Mesodermal cell (in vitro differentiated cells): ENCODE measurements at regions not wholly inside any gene's neighbourhood (a gene's known extent, or its start where the extent isn't known, plus 50 kb on each side); places are given as distances from the start of the nearest gene placed in this dataset.
"Not testable (repeated sequence)": the region's sequence is repeated elsewhere in the genome, so short reads cannot be mapped to it uniquely, and the experiment has no call there.

ENCODE experiments used
- H3K27ac ChIP-seq: 2 replicates; pipeline ENCODE4 v1.7.0; 2013; ENCODE audit warnings: mild to moderate bottlenecking, low read depth, low read length, moderate library complexity; ENCODE audit not compliant: severe bottlenecking
- H3K36me3 ChIP-seq: 2 replicates; pipeline ENCODE4 v1.7.1; 2013; ENCODE audit warnings: mild to moderate bottlenecking, low read length, moderate library complexity; ENCODE audit not compliant: control insufficient read depth, insufficient read depth
- H3K4me1 ChIP-seq: one replicate; pipeline ENCODE4 v1.7.1; 2013; ENCODE audit warnings: mild to moderate bottlenecking, low read length; ENCODE audit not compliant: insufficient read depth, control insufficient read depth, poor library complexity, severe bottlenecking
- H3K4me3 ChIP-seq: 2 replicates; pipeline ENCODE4 v1.7.0; 2013; ENCODE audit warnings: low read length, control low read depth, mild to moderate bottlenecking; ENCODE audit not compliant: insufficient read depth, poor library complexity, severe bottlenecking; ENCODE audit errors: extremely low read depth
- H3K9me3 ChIP-seq: 2 replicates; pipeline ENCODE4 v1.7.1; 2013; ENCODE audit warnings: mild to moderate bottlenecking, low read length, moderate library complexity; ENCODE audit not compliant: control insufficient read depth
- WGBS, 2 experiments: methylation state at CpG; one replicate each; pipeline ENCODE4 v1.1.5; 2013; ENCODE audit warnings: missing lambda C conversion rate in 2 of 2; ENCODE audit not compliant: insufficient coverage in 2 of 2; 5-methylcytosine and 5-hydroxymethylcytosine counted together

DNA sequence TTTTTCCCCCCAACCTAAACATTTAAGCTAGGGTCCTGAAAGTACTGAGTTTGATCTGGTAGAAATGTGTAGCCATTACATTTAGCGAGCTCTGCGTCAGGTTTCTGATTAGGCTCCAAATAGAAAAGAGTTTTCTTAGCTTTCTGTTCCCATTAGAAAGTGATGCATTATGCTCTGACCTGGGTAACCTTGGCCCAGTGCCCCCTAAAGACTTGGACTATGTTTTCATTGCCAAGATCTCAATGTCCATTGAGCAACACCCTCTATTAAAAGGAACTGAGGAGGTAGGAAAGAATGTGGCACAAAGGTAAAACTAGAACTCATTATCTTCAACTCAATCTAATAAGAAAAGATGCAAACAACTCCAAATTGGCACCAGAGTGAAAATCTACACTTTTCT is 358.9 kb upstream of the PCSK5 start:
- H3K36me3 ChIP-seq = no peaks in the 10 kb centered on the region
- no peak overlapping the region for H3K4me3 ChIP-seq
- H3K9me3 ChIP-seq = no peaks in the 10 kb centered on the region
- H3K27ac ChIP-seq = no peak overlapping the region
- H3K4me1 ChIP-seq = no peaks in the 10 kb centered on the region
- 88% methylated on average over 2 of the region's 2 CpGs; no CpG with 5 or more reads in 1 of the 2 experiments for WGBS, 2 experiments

DNA sequence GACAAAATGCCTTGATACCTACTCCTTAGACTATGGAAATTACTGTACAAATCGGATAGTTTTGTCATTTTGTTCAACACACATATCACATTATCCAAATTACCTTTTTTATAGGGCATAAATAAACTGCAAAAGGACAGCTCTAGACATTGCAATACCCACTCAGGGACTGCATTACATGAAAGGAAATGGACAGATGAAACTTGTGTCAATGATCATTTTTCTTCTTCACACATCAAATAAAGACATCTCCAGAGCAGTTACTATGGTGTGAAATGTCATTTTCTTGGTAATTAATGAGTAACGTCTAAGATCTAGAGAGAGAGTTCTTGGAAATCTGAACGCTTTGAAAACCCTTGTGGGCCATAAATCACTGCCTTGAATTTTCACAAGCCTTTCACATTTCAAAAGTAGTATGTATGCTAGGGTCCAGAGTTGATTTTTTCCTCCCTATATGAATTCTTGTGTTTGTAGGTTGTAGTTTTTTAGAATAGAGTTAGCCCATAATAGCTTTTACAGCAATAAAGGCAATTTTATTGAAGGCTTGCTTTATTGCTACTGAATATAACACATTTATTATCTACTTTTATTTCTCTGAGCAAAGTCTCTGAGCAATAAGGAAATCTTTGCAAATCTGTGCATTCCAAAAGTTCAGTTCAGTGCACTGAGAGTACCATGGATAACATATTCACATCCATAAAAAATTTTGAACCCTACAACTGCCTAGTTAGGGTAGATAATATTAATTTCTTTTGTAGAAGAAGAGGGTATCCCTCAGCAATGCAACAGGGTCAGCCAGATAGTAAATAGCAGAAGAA is 358.0 kb upstream of the PCSK5 start:
- Histone ChIP-seq H3K9me3 (no peaks in the 10 kb centered on the region), H3K4me3 (no peak overlapping the region), H3K27ac (no peak overlapping the region), H3K4me1 (no peaks in the 10 kb centered on the region), H3K36me3 (no peaks in the 10 kb centered on the region)
- WGBS, 2 experiments = 71 to 86% methylated on average over 1 of the region's 3 CpGs

DNA sequence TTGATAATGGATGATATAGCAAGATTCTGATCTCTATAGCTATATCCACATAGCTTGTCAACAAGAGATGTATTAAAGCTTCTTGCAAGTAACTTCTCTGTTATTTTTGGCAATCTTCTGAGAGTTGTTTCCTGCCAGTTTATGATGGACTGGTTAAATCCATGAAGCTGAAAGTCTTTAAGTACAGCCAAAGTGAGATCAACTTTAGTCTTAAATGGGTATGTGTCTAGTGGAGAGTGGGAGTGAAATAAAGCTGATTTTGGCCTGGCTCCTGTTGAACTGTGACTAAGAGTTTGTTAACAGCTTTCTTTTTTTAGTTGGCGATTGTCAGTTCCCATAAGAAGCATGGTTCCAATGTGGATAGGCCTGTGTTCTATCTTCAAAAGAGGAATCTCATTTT is 350.9 kb upstream of the PCSK5 start:
- Histone ChIP-seq H3K4me1 (peaks cover 1% of the 10 kb centered on the region), H3K27ac (no peak overlapping the region), H3K4me3 (no peak overlapping the region), H3K9me3 (no peaks in the 10 kb centered on the region), H3K36me3 (no peaks in the 10 kb centered on the region)
- no CpG with 5 or more reads among the region's 1 CpG for WGBS, 2 experiments

DNA sequence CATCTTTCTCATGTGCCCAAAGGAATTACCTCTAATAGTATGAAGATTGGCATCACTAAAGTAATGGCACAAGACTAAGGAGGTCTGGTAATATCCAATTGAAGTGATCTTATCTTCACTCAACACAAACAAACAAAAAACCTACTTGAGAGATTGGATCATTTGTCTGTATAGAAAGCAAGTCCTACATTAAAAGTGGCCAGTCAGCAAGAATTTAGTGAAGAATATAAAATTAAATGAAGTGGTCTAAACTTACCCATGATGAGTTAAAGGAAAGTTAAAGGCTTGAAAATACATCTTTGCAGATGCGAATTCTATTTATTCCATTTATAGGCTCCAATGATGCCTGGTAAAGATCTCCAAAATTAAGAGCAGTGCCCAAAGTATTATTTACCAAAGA is 350.3 kb upstream of the PCSK5 start:
- Histone ChIP-seq H3K36me3 (no peaks in the 10 kb centered on the region), H3K9me3 (no peaks in the 10 kb centered on the region), H3K27ac (no peak overlapping the region), H3K4me1 (peaks cover 2% of the 10 kb centered on the region), H3K4me3 (no peak overlapping the region)
- WGBS, 2 experiments = 100% methylated on average over 1 of the region's 1 CpG; no CpG with 5 or more reads in 1 of the 2 experiments

DNA sequence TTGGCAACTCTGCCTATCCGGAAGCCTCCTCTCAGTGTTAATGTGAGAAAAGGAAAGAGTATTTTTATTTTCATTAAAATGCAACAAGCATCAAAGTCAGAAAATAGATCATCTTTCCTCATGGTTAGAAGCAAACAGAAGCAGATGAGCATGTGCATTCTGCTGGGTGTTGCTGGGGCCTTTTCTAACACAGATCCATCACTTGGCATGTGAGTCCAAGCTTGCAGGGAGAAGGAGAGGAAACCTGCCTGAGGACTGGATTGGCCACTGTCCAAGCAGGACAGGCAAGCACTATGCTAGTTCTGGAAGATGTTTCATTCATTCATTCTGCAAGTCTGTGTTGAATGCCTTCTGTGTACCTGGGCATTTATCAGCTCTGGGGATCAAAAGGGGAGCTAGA is 348.7 kb upstream of the PCSK5 start:
- no CpG with 5 or more reads among the region's 1 CpG for WGBS, 2 experiments
- Histone ChIP-seq H3K9me3 (no peaks in the 10 kb centered on the region), H3K4me1 (peaks cover 2% of the 10 kb centered on the region), H3K36me3 (no peaks in the 10 kb centered on the region), H3K27ac (no peak overlapping the region), H3K4me3 (no peak overlapping the region)

DNA sequence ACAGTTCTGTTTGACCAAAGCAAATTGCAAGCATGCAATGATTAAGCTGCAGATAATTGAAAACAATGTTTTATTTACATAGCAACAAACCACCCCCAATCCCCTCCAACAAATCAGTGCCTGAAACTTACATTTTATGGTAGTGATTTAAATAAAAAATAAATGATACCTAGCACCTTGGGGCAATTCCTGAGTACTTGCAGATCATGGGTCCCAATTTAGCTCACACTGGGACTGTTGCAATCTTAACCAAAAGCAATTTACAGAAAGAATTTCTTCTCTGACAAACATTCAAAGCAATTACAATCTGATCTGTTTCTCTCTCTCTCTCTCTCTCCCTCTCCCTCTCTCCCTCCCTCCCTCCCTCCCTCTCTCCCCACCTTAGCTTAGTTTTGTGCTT is 345.7 kb upstream of the PCSK5 start:
- Histone ChIP-seq H3K4me1 (peaks cover 2% of the 10 kb centered on the region), H3K27ac (no peak overlapping the region), H3K4me3 (no peak overlapping the region), H3K9me3 (no peaks in the 10 kb centered on the region), H3K36me3 (no peaks in the 10 kb centered on the region)

DNA sequence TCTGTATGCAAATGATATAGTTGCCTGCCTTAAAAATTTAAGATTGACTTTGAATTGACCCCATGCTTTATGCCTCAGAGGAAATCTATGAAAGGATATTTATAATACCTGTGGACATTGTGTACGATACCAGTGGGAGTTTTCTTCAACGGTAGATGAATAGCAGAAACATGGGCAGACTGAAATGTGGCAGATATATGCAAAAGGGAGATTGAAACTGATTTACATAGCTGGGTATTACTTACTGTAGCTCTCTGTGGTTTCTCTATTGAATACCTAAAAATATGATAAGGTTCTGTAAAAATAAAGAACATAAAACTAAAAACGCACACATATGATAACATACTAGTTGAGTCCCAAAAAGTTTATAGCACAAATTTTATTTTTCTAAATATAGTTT is 345.2 kb upstream of the PCSK5 start:
- Histone ChIP-seq H3K4me3 (no peak overlapping the region), H3K36me3 (no peaks in the 10 kb centered on the region), H3K4me1 (peaks cover 2% of the 10 kb centered on the region), H3K9me3 (no peaks in the 10 kb centered on the region), H3K27ac (no peak overlapping the region)
- 70 to 91% methylated on average over 2 of the region's 3 CpGs for WGBS, 2 experiments

DNA sequence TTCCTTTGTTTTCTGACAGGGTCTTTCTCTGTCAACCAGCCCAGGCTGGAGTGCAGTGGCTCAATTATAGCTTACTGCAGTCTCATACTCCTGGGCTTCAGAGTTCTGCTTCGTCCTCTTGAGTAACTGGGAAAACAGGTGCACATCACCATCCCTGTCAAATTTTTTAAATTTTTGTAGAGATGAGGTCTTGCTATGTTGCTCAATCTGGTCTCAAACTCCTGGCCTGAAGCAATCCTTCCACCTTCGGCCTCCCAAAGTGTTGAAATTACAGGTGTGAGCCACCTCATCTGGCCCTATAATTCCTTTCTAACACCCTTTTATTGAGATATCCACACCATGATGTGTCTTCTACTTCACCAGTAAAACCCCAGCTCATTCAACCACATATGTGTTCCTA is 341.6 kb upstream of the PCSK5 start:
- WGBS, 2 experiments = 89 to 92% methylated on average over 1 of the region's 2 CpGs
- Histone ChIP-seq H3K36me3 (no peaks in the 10 kb centered on the region), H3K27ac (no peak overlapping the region)

DNA sequence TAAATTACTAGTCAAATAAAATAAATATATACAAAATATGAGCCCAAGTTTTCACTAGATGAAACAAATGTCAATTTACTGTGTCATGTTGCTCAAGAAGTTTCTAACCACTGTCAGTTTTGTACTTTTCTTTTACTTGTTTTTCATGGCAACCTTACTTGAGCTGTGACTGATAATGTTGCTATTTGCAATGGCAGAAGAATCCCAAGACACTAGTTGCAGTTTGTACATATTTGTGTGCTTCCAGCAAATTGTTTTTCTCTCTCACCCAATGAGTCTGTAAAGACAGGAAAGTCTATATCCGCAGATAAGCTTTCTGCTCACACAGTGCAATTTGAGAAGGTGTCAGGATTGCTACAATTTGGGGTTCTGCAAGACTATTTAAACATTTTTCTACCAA is 338.6 kb upstream of the PCSK5 start:
- no CpG with 5 or more reads among the region's 1 CpG for WGBS, 2 experiments
- no peaks in the 10 kb centered on the region for H3K4me1 ChIP-seq
- no peaks in the 10 kb centered on the region for H3K9me3 ChIP-seq
- H3K27ac ChIP-seq = no peak overlapping the region
- H3K4me3 ChIP-seq = no peak overlapping the region
- no peaks in the 10 kb centered on the region for H3K36me3 ChIP-seq

More for the DNA sequence above, 341.6 kb upstream of the PCSK5 start:
- H3K4me3 ChIP-seq = no peak overlapping the region
- peaks cover 2% of the 10 kb centered on the region for H3K4me1 ChIP-seq
- H3K9me3 ChIP-seq = no peaks in the 10 kb centered on the region

DNA sequence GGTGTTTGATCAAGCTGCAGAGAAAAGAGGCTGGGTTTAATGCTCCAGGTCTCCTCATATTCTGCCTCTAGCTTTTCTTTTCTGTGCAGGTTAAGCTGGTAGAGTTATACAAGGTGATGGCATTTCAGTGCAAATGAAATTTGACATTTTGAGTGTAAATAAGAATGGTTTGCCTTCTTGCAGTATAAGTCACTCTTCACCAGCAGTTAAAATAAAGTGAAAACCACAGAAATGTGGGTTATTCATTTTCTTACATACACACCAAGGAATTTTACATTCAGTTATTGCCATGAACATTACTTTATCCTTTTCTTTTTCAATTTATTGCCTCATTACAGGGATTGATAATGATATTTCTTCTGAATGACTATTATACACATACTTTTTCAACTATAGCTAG is 337.5 kb upstream of the PCSK5 start:
- H3K9me3 ChIP-seq = no peaks in the 10 kb centered on the region
- H3K36me3 ChIP-seq = no peaks in the 10 kb centered on the region
- H3K4me1 ChIP-seq = no peaks in the 10 kb centered on the region
- H3K4me3 ChIP-seq = no peak overlapping the region
- H3K27ac ChIP-seq = no peak overlapping the region

DNA sequence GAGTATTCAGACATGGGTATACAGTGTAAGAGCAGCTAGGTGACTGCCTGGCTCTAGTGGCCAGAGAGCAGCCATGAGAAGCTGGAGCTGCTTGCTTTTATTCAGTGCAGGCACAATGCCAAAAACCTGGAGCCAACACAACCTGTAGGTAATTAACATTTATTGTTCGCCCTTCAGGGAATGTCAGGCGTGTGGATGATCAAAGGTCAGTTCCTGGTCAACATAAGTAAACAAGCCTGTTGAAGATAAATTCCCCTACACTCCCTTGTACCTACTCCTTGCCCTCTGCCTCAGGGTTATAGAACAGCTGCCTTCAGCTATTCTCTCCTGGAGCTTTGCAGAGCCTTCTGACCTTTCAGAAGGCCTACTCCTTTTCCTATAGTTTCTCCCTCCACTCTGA is 323.7 kb upstream of the PCSK5 start:
- 83 to 90% methylated on average over 2 of the region's 2 CpGs for WGBS, 2 experiments
- not testable (repeated sequence) for H3K4me1 ChIP-seq, H3K27ac ChIP-seq, H3K4me3 ChIP-seq, H3K9me3 ChIP-seq, H3K36me3 ChIP-seq
